Uterus (tissue), 3 donors: ENCODE measurements at regions not wholly inside any gene's neighbourhood (a gene's known extent, or its start where the extent isn't known, plus 50 kb on each side); places are given as distances from the start of the nearest gene placed in this dataset.

Experiments used
- DNase-seq, 2 donors: peaks; one replicate each; pipeline ENCODE4 v3.0.0-alpha.2; 2019 to 2020
- H3K27ac ChIP-seq, 2 donors: fragments of 200-600 bp; sonication (generic); 1 replicate in 1 of 2; 2 replicates in 1 of 2; pipeline ENCODE4 v1.5.1; 2016 to 2018
- H3K27me3 ChIP-seq, 2 donors: fragments of 200-600 bp; sonication (generic); one replicate each; pipeline ENCODE4 v1.5.1; 2018 to 2019; ENCODE audit warnings: control low read depth in 1 of 2
- H3K36me3 ChIP-seq, 2 donors: fragments of 200-600 bp; sonication (generic); one replicate each; pipeline ENCODE4 v1.5.1; 2019; ENCODE audit warnings: control low read depth in 1 of 2
- H3K4me1 ChIP-seq, 2 donors: fragments of 200-600 bp; sonication (generic); one replicate each; pipeline ENCODE4 v1.5.1; 2018 to 2019; ENCODE audit warnings: control low read depth in 1 of 2
- H3K4me3 ChIP-seq, 2 donors: fragments of 200-600 bp; sonication (generic); 1 replicate in 1 of 2; 2 replicates in 1 of 2; pipeline ENCODE4 v1.5.1; 2018 to 2019; ENCODE audit warnings: mild to moderate bottlenecking in 1 of 2
- H3K9me3 ChIP-seq, 2 donors: fragments of 200-600 bp; sonication (generic); one replicate each; pipeline ENCODE4 v1.5.1; 2019; ENCODE audit warnings: control low read depth in 1 of 2
- CTCF ChIP-seq, 4 experiments: fragments of 200-600 bp in 2 of 4; fragments of 450-650 bp in 2 of 4; sonication (generic) in 2 of 4; IDR thresholded peaks; one replicate each; pipeline ENCODE4 v1.5.1; 2016 to 2019; ENCODE audit warnings: antibody characterized with exemption in 4 of 4, mild to moderate bottlenecking in 2 of 4, moderate library complexity in 1 of 4
- POLR2A ChIP-seq, 2 donors: fragments of 450-650 bp; IDR thresholded peaks; one replicate each; pipeline ENCODE4 v1.6.1; 2016; ENCODE audit warnings: antibody characterized with exemption in 2 of 2, mild to moderate bottlenecking in 1 of 2, moderate library complexity in 1 of 2
- intact Hi-C: fragments of 100-400 bp; cut with DNase I; formaldehyde crosslinking; loops from one replicate; pipeline ENCODE4 v1.15.1; 2023; ENCODE audit warnings: low total_unique reads
- donor health status: DM: yes; HTN: yes; CAD: no.

GRCh38 chr2:12982149-12982584, 265.4 kb downstream of the TRIB2 start:
- Histone ChIP-seq H3K36me3 (no peaks in the 10 kb centered on the region), H3K27ac (no peak overlapping the region), H3K27me3 (no peaks in the 10 kb centered on the region), H3K4me1 (no peaks in the 10 kb centered on the region), H3K9me3 (no peaks in the 10 kb centered on the region), H3K4me3 (no peak overlapping the region)
- no peak for TF ChIP-seq POLR2A (IDR thresholded peaks at IDR 0.05)
- TF ChIP-seq CTCF (IDR thresholded peaks at IDR 0.05): no peak
- intact Hi-C loops: no loop called here
- no peak for DNase-seq

GRCh38 chr2:12987246-12987645, 270.5 kb downstream of the TRIB2 start:
- no peaks in the 10 kb centered on the region for H3K9me3 ChIP-seq
- H3K27ac ChIP-seq: no peak overlapping the region
- TF ChIP-seq POLR2A (IDR thresholded peaks at IDR 0.05): no peak
- TF ChIP-seq CTCF (IDR thresholded peaks at IDR 0.05): no peak
- no peak for DNase-seq
- no peak overlapping the region for H3K4me3 ChIP-seq
- intact Hi-C loops: no loop called here
- H3K36me3 ChIP-seq: no peaks in the 10 kb centered on the region
- H3K4me1 ChIP-seq: no peaks in the 10 kb centered on the region
- H3K27me3 ChIP-seq: no peaks in the 10 kb centered on the region

GRCh38 chr2:12988279-12988678, 271.5 kb downstream of the TRIB2 start:
- no peaks in the 10 kb centered on the region for H3K36me3 ChIP-seq
- no peak overlapping the region for H3K27ac ChIP-seq
- intact Hi-C loops: no loop called here
- no peak for DNase-seq
- no peak overlapping the region for H3K4me3 ChIP-seq
- no peak for TF ChIP-seq POLR2A (IDR thresholded peaks at IDR 0.05)
- no peak for TF ChIP-seq CTCF (IDR thresholded peaks at IDR 0.05)
- H3K4me1 ChIP-seq: no peaks in the 10 kb centered on the region
- no peaks in the 10 kb centered on the region for H3K9me3 ChIP-seq
- H3K27me3 ChIP-seq: no peaks in the 10 kb centered on the region

GRCh38 chr2:12990523-12990922, 273.8 kb downstream of the TRIB2 start:
- no peak for DNase-seq
- TF ChIP-seq POLR2A (IDR thresholded peaks at IDR 0.05) (no peak), CTCF (IDR thresholded peaks at IDR 0.05) (peak in 1 of 4 experiments; percentile 11)
- Histone ChIP-seq H3K27me3 (no peaks in the 10 kb centered on the region), H3K36me3 (no peaks in the 10 kb centered on the region), H3K4me3 (no peak overlapping the region), H3K27ac (no peak overlapping the region), H3K4me1 (no peaks in the 10 kb centered on the region), H3K9me3 (no peaks in the 10 kb centered on the region)
- intact Hi-C loops: no loop called here

GRCh38 chr2:12998685-12999084, 281.9 kb downstream of the TRIB2 start:
- TF ChIP-seq CTCF (IDR thresholded peaks at IDR 0.05) (no peak), POLR2A (IDR thresholded peaks at IDR 0.05) (no peak)
- no peaks in the 10 kb centered on the region for H3K27me3 ChIP-seq
- no peak for DNase-seq
- no peaks in the 10 kb centered on the region for H3K9me3 ChIP-seq
- no peak overlapping the region for H3K27ac ChIP-seq
- H3K4me1 ChIP-seq: no peaks in the 10 kb centered on the region
- intact Hi-C loops: no loop called here
- no peak overlapping the region for H3K4me3 ChIP-seq
- H3K36me3 ChIP-seq: no peaks in the 10 kb centered on the region
